T-helper 2 cell treated with Interferon-gamma antibody and Interleukin-4, amounts not matched to agents 100 ng/mL and 5 ng/mL, for 36 hours (primary cell): ENCODE measurements at regions not wholly inside any gene's neighbourhood (a gene's known extent, or its start where the extent isn't known, plus 50 kb on each side); places are given as distances from the start of the nearest gene placed in this dataset.

ENCODE experiments used
- intact Hi-C: fragments of 100-400 bp; cut with micrococcal nuclease; formaldehyde crosslinking; loops from one replicate; pipeline ENCODE4 v1.15.1; 2023

GRCh38 chr22:48907591-48907990 is 920.1 kb downstream of the BRD1 start:
- intact Hi-C loops: no loop called here

GRCh38 chr22:48906216-48906835 is 921.3 kb downstream of the BRD1 start:
- intact Hi-C loops: no loop called here

GRCh38 chr22:48905206-48905975 is 922.3 kb downstream of the BRD1 start:
- intact Hi-C loops: no loop called here

- intact Hi-C loops: no loop called here
Observed at GRCh38 chr22:48902983-48903650, 924.6 kb downstream of the BRD1 start.

GRCh38 chr22:48902001-48902869 is 925.4 kb downstream of the BRD1 start:
- intact Hi-C loops: no loop called here

GRCh38 chr22:48901324-48901723 is 926.3 kb downstream of the BRD1 start:
- intact Hi-C loops: no loop called here

GRCh38 chr22:48900626-48901025 is 927.0 kb downstream of the BRD1 start:
- intact Hi-C loops: no loop called here

GRCh38 chr22:48900327-48900597 is 927.4 kb downstream of the BRD1 start:
- intact Hi-C loops: no loop called here

- intact Hi-C loops: no loop called here
Observed at GRCh38 chr22:48899523-48900326, 927.9 kb downstream of the BRD1 start.

GRCh38 chr22:48898524-48899250 is 929.0 kb downstream of the BRD1 start:
- intact Hi-C loops: no loop called here

- intact Hi-C loops: no loop called here
Observed at GRCh38 chr22:48897645-48898370, 929.9 kb downstream of the BRD1 start.

- intact Hi-C loops: no loop called here
Observed at GRCh38 chr22:48896766-48897644, 930.7 kb downstream of the BRD1 start.

GRCh38 chr22:48895831-48896765 is 931.6 kb downstream of the BRD1 start:
- intact Hi-C loops: no loop called here

GRCh38 chr22:48895336-48895735 is 932.3 kb downstream of the BRD1 start:
- intact Hi-C loops: no loop called here

- intact Hi-C loops: no loop called here
Observed at GRCh38 chr22:48894804-48895250, 932.8 kb downstream of the BRD1 start.

- intact Hi-C loops: no loop called here
Observed at GRCh38 chr22:48894064-48894671, 933.5 kb downstream of the BRD1 start.
